ENCODE measurements at regions not wholly inside any gene's neighbourhood (a gene's known extent, or its start where the extent isn't known, plus 50 kb on each side); places are given as distances from the start of the nearest gene placed in this dataset.
"Not testable (repeated sequence)": the region's sequence is repeated elsewhere in the genome, so short reads cannot be mapped to it uniquely, and the experiment has no call there.

- DNase-seq, result no peak
Measured at GRCh38 chr6:95867205-95867604, 148.6 kb upstream of the FUT9 start.

- DNase-seq, result no peak
Measured at GRCh38 chr6:95877480-95877879, 138.3 kb upstream of the FUT9 start.

DNA sequence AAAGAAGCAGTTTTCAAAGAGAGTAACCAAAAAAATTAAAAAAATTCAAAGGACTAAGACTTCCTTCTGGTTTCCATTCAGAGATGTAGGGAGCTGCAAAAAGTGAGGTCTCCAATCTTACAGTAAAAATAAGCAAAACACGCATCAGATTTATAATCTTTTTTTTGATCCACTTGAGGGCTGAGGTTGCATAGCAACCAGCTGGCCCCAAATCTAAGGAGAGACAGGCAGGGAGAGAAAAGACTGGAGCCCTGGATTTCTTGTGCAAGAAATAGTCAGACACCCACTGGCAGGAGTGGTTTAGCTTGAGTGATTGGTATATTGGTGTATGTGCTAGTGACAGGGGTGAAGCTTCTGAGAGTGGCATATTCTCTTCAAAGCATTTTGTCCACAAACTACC, 135.9 kb upstream of the FUT9 start:
- DNase-seq, result no peak

DNA sequence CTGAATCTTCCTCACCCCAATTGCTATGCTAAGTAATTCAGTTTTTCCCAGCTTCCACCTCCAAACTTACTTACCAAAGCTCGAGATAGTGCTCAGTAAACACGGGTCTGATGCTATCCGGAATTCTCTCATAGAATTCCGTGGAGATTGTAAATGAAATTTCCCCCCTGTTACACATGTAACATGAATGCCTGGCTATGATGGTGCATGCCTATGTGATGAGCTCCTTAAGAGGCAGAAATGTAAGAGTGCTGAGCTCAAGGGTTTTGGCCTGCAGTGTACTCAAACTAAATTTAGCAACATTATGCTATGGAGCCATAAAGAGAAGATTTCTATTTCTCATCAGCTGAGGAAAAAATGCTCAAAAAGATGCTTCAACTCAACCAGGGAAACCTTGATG, 133.4 kb upstream of the FUT9 start:
- DNase-seq, result no peak

GRCh38 chr6:95888711-95889110, 127.1 kb upstream of the FUT9 start:
- DNase-seq, result not testable (repeated sequence)

GRCh38 chr6:95905132-95905531, 110.6 kb upstream of the FUT9 start:
- no peak for DNase-seq

GRCh38 chr6:95917034-95917433, 98.7 kb upstream of the FUT9 start:
- no peak for DNase-seq

GRCh38 chr6:95923518-95923917, 92.3 kb upstream of the FUT9 start:
- no peak for DNase-seq

DNA sequence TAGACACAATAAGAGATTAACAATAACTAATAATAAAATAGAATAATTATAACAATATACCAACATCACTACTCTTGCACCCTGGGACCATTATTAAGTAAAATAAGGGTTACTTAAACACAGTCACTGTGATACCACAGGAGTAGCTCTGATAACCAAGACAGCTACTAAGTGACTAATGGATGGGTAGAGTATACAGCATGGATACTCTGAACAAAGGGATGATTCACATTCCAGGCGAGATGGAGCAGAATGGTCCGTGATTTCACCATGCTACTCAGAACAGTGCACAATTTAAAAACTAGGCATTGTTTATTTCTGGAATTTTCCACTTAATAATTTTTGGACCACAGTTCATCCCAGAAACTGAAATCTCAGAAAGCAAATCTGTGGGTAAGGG, 80.0 kb upstream of the FUT9 start:
- no peak for DNase-seq

- no peak for DNase-seq
Measured at GRCh38 chr6:95946906-95947305, 68.9 kb upstream of the FUT9 start.

GRCh38 chr6:95948324-95948723, 67.5 kb upstream of the FUT9 start:
- DNase-seq, result no peak

DNA sequence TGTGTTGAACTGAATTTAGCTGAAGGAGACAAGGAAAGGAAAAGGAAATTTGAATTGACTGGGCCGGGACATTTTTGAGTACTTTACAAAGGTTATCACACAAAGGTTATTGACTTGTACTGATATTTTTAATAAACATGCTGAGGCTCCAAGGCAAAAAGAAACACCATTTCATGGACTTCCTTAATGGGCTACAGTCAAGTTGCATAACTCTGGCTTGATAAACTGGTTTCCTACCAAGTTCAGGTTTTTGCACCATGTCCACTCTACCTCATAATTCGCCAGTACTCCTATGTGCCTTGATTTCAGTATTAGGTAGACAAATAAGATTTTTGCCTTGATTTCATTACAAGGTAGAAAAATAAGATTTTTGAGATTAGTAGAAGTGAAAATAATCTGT, 65.8 kb upstream of the FUT9 start:
- DNase-seq, result no peak

DNA sequence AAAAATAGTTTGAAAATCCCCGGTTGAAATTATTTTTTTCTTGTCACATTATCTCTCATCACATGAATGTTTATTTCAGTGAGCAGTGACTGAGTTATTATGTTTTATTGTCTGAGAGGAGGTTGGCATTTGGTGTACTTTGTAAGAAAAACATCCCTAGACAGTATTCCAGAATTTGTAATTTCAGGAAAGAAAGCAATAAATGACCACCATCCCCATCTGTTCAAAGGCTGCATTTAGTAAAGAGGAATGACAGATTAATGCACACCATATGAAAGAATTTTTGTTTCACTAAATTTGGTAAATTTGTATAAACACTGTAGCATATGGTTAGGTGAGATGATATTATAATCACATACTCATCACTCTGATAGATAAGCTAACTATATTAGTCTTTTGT, 57.1 kb upstream of the FUT9 start:
- DNase-seq, result no peak

GRCh38 chr6:95959261-95959660, 56.5 kb upstream of the FUT9 start:
- DNase-seq, result no peak

All from EL (cell line).